Liver (tissue), 8 donors: ENCODE measurements at regions not wholly inside any gene's neighbourhood (a gene's known extent, or its start where the extent isn't known, plus 50 kb on each side); places are given as distances from the start of the nearest gene placed in this dataset.

Experiments
- DNase-seq: peaks from one replicate; pipeline ENCODE4 v3.0.0-alpha.2; 2017; ENCODE audit warnings: low spot score
- H3K27ac ChIP-seq, 2 donors: one replicate each; pipeline ENCODE4 v1.7.0; 2013; ENCODE audit warnings: inconsistent platforms in 2 of 2, low read length in 2 of 2, control low read depth in 1 of 2, low read depth in 1 of 2, mild to moderate bottlenecking in 1 of 2
- H3K27me3 ChIP-seq, 4 donors: one replicate each; pipeline versions ENCODE4 v1.6.1 to v1.7.0; 2013; ENCODE audit warnings: low read length in 3 of 4, inconsistent platforms in 1 of 4, mild to moderate bottlenecking in 1 of 4, moderate library complexity in 1 of 4; ENCODE audit not compliant: control insufficient read depth in 4 of 4, insufficient read depth in 4 of 4
- H3K36me3 ChIP-seq, 4 donors: one replicate each; pipeline versions ENCODE4 v1.6.1 to v1.7.0; 2013; ENCODE audit warnings: low read length in 3 of 4, mild to moderate bottlenecking in 3 of 4, low read depth in 1 of 4, moderate library complexity in 1 of 4; ENCODE audit not compliant: control insufficient read depth in 4 of 4, insufficient read depth in 3 of 4
- H3K4me1 ChIP-seq, 4 donors: one replicate each; pipeline versions ENCODE4 v1.6.1 to v1.7.0; 2013; ENCODE audit warnings: low read length in 3 of 4, mild to moderate bottlenecking in 3 of 4, moderate library complexity in 1 of 4; ENCODE audit not compliant: control insufficient read depth in 4 of 4, insufficient read depth in 4 of 4
- H3K4me3 ChIP-seq, 3 donors: one replicate each; pipeline versions ENCODE4 v1.6.1 to v1.7.0; 2013; ENCODE audit warnings: low read length in 3 of 3, control low read depth in 1 of 3, low read depth in 1 of 3, mild to moderate bottlenecking in 1 of 3
- H3K9ac ChIP-seq, 2 donors: one replicate each; pipeline ENCODE4 v1.7.0; 2013; ENCODE audit warnings: low read length in 2 of 2, mild to moderate bottlenecking in 2 of 2, moderate library complexity in 2 of 2, control low read depth in 1 of 2, low read depth in 1 of 2
- H3K9me3 ChIP-seq, 4 donors: one replicate each; pipeline versions ENCODE4 v1.6.1 to v1.7.0; 2013; ENCODE audit warnings: low read length in 3 of 4; ENCODE audit not compliant: control insufficient read depth in 4 of 4
- EGR1 ChIP-seq, 2 donors: IDR thresholded peaks; 2 replicates each; pipeline ENCODE4 v1.6.1; 2016 to 2018; ENCODE audit warnings: antibody characterized with exemption in 2 of 2, low read depth in 2 of 2
- GABPA ChIP-seq, 2 donors: IDR thresholded peaks in 1 of 2; conservative IDR thresholded peaks in 1 of 2; 2 replicates each; pipeline ENCODE4 v1.6.1; 2016; ENCODE audit warnings: antibody characterized with exemption in 2 of 2, mild to moderate bottlenecking in 1 of 2, moderate library complexity in 1 of 2
- HNF4A ChIP-seq, 2 donors: conservative IDR thresholded peaks; 2 replicates each; pipeline ENCODE4 v1.6.1; 2016; ENCODE audit warnings: antibody characterized with exemption in 2 of 2, mild to moderate bottlenecking in 2 of 2
- HNF4G ChIP-seq: IDR thresholded peaks from 2 replicates; pipeline ENCODE4 v1.6.1; 2016; ENCODE audit warnings: antibody characterized with exemption
- JUND ChIP-seq, 2 donors: IDR thresholded peaks; 2 replicates each; pipeline ENCODE4 v1.6.1; 2016; ENCODE audit warnings: antibody characterized with exemption in 2 of 2
- NR2F2 ChIP-seq: IDR thresholded peaks from 2 replicates; pipeline ENCODE4 v1.6.1; 2016; ENCODE audit warnings: antibody characterized with exemption
- RAD21 ChIP-seq, 2 donors: IDR thresholded peaks; 2 replicates each; pipeline ENCODE4 v1.6.1; 2016; ENCODE audit warnings: antibody characterized with exemption in 2 of 2, mild to moderate bottlenecking in 2 of 2
- SP1 ChIP-seq: IDR thresholded peaks from 2 replicates; pipeline ENCODE4 v1.6.1; 2018; ENCODE audit warnings: antibody characterized with exemption, mild to moderate bottlenecking
- TAF1 ChIP-seq: conservative IDR thresholded peaks from 2 replicates; pipeline ENCODE4 v1.6.1; 2016; ENCODE audit warnings: antibody characterized with exemption, mild to moderate bottlenecking
- WGBS: extraction: QIAGEN DNeasy Blood & Tissue Kit; methylation state at CpG from one replicate; pipeline ENCODE4 v1.1.7; 2013; 5-methylcytosine and 5-hydroxymethylcytosine counted together
- TF ChIP-seq, protein P1 (sequence below): IDR thresholded peaks from 2 replicates; pipeline ENCODE4 v1.6.1; 2016; ENCODE audit warnings: antibody characterized with exemption
- TF ChIP-seq, protein P2 (sequence below): fragments of 150-350 bp; IDR thresholded peaks from 2 replicates; pipeline ENCODE4 v1.5.1; 2017; ENCODE audit warnings: improper control_type of control experiment, low read depth, low read length; ENCODE audit not compliant: missing input control
- TF ChIP-seq, protein P3 (sequence below): IDR thresholded peaks from 2 replicates; pipeline ENCODE4 v1.6.1; 2016; ENCODE audit warnings: antibody characterized with exemption
- donor health status: healthy.
- donor health status: healthy.
- donor health status: healthy.
- donor health status: healthy.
- donor health status: healthy.

GRCh38 chr3:34865346-34865745, 774.0 kb upstream of the ARPP21 start:
- TF ChIP-seq, protein P1, sequence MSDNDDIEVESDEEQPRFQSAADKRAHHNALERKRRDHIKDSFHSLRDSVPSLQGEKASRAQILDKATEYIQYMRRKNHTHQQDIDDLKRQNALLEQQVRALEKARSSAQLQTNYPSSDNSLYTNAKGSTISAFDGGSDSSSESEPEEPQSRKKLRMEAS: no peak
- TF ChIP-seq, protein P2, sequence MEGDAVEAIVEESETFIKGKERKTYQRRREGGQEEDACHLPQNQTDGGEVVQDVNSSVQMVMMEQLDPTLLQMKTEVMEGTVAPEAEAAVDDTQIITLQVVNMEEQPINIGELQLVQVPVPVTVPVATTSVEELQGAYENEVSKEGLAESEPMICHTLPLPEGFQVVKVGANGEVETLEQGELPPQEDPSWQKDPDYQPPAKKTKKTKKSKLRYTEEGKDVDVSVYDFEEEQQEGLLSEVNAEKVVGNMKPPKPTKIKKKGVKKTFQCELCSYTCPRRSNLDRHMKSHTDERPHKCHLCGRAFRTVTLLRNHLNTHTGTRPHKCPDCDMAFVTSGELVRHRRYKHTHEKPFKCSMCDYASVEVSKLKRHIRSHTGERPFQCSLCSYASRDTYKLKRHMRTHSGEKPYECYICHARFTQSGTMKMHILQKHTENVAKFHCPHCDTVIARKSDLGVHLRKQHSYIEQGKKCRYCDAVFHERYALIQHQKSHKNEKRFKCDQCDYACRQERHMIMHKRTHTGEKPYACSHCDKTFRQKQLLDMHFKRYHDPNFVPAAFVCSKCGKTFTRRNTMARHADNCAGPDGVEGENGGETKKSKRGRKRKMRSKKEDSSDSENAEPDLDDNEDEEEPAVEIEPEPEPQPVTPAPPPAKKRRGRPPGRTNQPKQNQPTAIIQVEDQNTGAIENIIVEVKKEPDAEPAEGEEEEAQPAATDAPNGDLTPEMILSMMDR: no peak
- TF ChIP-seq JUND (IDR thresholded peaks at IDR 0.05) (no peak), RAD21 (IDR thresholded peaks at IDR 0.05) (no peak), TAF1 (no peak), GABPA (IDR thresholded peaks at IDR 0.05 in 1 of 2, conservative IDR thresholded peaks at IDR 0.05 in 1 of 2) (no peak), EGR1 (IDR thresholded peaks at IDR 0.05; ENCODE audit: low read depth in 2 of 2) (no peak), HNF4G (no peak)
- TF ChIP-seq, protein P3, sequence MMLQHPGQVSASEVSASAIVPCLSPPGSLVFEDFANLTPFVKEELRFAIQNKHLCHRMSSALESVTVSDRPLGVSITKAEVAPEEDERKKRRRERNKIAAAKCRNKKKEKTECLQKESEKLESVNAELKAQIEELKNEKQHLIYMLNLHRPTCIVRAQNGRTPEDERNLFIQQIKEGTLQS: no peak
- Histone ChIP-seq H3K27me3 (peaks cover 0 to 4% (median 0%) of the 10 kb centered on the region in 4 donors), H3K36me3 (no peaks in the 10 kb centered on the region), H3K9me3 (no peaks in the 10 kb centered on the region), H3K4me3 (no peak overlapping the region), H3K27ac (no peak overlapping the region), H3K9ac (no peak overlapping the region), H3K4me1 (no peaks in the 10 kb centered on the region)
- DNase-seq: no peak
- 88% methylated on average over 2 of the region's 2 CpGs for WGBS

- Histone ChIP-seq H3K4me3 (no peak overlapping the region), H3K9me3 (no peaks in the 10 kb centered on the region), H3K27ac (no peak overlapping the region), H3K4me1 (no peaks in the 10 kb centered on the region), H3K9ac (no peak overlapping the region), H3K27me3 (no peaks in the 10 kb centered on the region), H3K36me3 (no peaks in the 10 kb centered on the region)
- TF ChIP-seq SP1 (no peak), NR2F2 (no peak)
- WGBS: 74% methylated on average over 1 of the region's 1 CpG
- DNase-seq: no peak
Measured at GRCh38 chr3:34868935-34869334, 770.4 kb upstream of the ARPP21 start.

DNA sequence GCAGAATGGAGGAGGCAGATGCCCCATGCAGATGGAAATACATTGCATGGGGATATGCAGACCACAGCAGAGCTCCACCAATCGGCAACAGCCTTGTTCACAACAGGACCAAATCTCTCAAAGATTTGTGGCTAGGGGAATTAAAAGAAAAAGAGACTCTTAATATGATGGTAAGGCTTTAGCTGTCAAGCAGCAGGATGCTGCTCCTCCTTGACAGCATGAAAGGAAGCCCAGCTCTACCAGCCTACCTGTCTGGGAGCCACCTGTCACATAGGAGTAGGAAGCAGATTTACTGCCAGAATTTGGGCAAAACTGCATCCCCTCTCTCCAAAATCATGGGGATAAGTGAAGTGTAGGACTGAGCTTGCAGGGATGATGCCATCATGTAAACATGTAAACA, 769.6 kb upstream of the ARPP21 start:
- Histone ChIP-seq H3K9ac (no peak overlapping the region), H3K4me3 (no peak overlapping the region), H3K27me3 (peaks cover 0 to 2% (median 0%) of the 10 kb centered on the region in 4 donors), H3K27ac (no peak overlapping the region), H3K4me1 (no peaks in the 10 kb centered on the region), H3K9me3 (no peaks in the 10 kb centered on the region), H3K36me3 (no peaks in the 10 kb centered on the region)
- TF ChIP-seq, protein P2: no peak
- no peak for TF ChIP-seq HNF4A (conservative IDR thresholded peaks at IDR 0.05)
- TF ChIP-seq HNF4G: no peak
- no peak for TF ChIP-seq GABPA (IDR thresholded peaks at IDR 0.05 in 1 of 2, conservative IDR thresholded peaks at IDR 0.05 in 1 of 2)
- no peak for TF ChIP-seq SP1
- TF ChIP-seq RAD21 (IDR thresholded peaks at IDR 0.05): no peak
- 84% methylated on average over 1 of the region's 1 CpG for WGBS
- DNase-seq: no peak
